ENCODE measurements at regions not wholly inside any gene's neighbourhood (a gene's known extent, or its start where the extent isn't known, plus 50 kb on each side); places are given as distances from the start of the nearest gene placed in this dataset.

- TF ChIP-seq ATF6 (CRISPR knock-in tag; IDR thresholded peaks at IDR 0.05) (no peak), SOX15 (CRISPR knock-in tag; IDR thresholded peaks at IDR 0.05) (no peak)
- Mint-ChIP-seq H3K27me3 (ENCODE audit: low read depth) (peaks cover 2% of the 10 kb centered on the region; the same call in 1 of the 2 replicates), H3K9me3 (peaks cover 49% of the 10 kb centered on the region), H3K4me1 (peaks cover 4% of the 10 kb centered on the region), H3K27ac (no peak overlapping the region), H3K4me3 (no peak overlapping the region), H3K36me3 (peaks cover 24% of the 10 kb centered on the region)
- ChIA-PET POLR2A (no interaction called here), CTCF (no interaction called here)
- ATAC-seq = no peak
- no peak for DNase-seq (ENCODE audit: low spot score)
Observed at GRCh38 chr19:28028881-28029444, 1184.0 kb downstream of the UQCRFS1 start.

GRCh38 chr19:28027116-28027515 is 1185.8 kb downstream of the UQCRFS1 start:
- peaks cover 13% of the 10 kb centered on the region for H3K4me1 Mint-ChIP-seq
- DNase-seq (ENCODE audit: low spot score) = no peak
- CTCF ChIA-PET = interaction anchor here (1.2 to 1.3 kb wide), 2 partner anchors 31 to 190 kb away, joined by 3 to 4 read pairs; no protein-coding TSS in a partner anchor

More at GRCh38 chr19:28027116-28027515, 1185.8 kb downstream of the UQCRFS1 start:
- ATAC-seq = no peak
- no peak overlapping the region for H3K4me3 Mint-ChIP-seq
- peaks cover 32% of the 10 kb centered on the region for H3K9me3 Mint-ChIP-seq
- TF ChIP-seq ZSCAN18 (CRISPR knock-in tag; IDR thresholded peaks at IDR 0.05) (no peak), E2F1 (CRISPR knock-in tag; IDR thresholded peaks at IDR 0.05) (no peak), ZNF512 (CRISPR knock-in tag; IDR thresholded peaks at IDR 0.05; ENCODE audit: borderline replicate concordance) (no peak), ZNF423 (CRISPR knock-in tag; IDR thresholded peaks at IDR 0.05) (no peak), TEAD4 (CRISPR knock-in tag; IDR thresholded peaks at IDR 0.05) (no peak), JAZF1 (CRISPR knock-in tag; IDR thresholded peaks at IDR 0.05) (no peak), MYBL2 (CRISPR knock-in tag; IDR thresholded peaks at IDR 0.05) (no peak), IRF1 (CRISPR knock-in tag; IDR thresholded peaks at IDR 0.05) (no peak), ATF2 (CRISPR knock-in tag; IDR thresholded peaks at IDR 0.05; ENCODE audit: borderline replicate concordance, low read depth) (no peak), MXD4 (CRISPR knock-in tag; IDR thresholded peaks at IDR 0.05; ENCODE audit: borderline replicate concordance) (no peak)
- H3K36me3 Mint-ChIP-seq = peaks cover 20% of the 10 kb centered on the region
- POLR2A ChIA-PET = no interaction called here
- H3K27ac Mint-ChIP-seq = no peak overlapping the region
- no peaks in the 10 kb centered on the region; the same call in 1 of the 2 replicates for H3K27me3 Mint-ChIP-seq (ENCODE audit: low read depth)

Data from WTC11 (cell line).